HL-60 (cell line): ENCODE measurements at regions not wholly inside any gene's neighbourhood (a gene's known extent, or its start where the extent isn't known, plus 50 kb on each side); places are given as distances from the start of the nearest gene placed in this dataset.

Experiments used
- REST ChIP-seq: IDR thresholded peaks from 2 replicates; pipeline ENCODE4 v1.6.1; 2012; ENCODE audit warnings: low read depth; ENCODE audit not compliant: insufficient replicate concordance
- TF ChIP-seq, protein P1 (sequence below): IDR thresholded peaks from one replicate; pipeline ENCODE4 v1.5.1; 2011; ENCODE audit warnings: low read length, control low read depth, inconsistent platforms; ENCODE audit not compliant: insufficient read depth

DNA sequence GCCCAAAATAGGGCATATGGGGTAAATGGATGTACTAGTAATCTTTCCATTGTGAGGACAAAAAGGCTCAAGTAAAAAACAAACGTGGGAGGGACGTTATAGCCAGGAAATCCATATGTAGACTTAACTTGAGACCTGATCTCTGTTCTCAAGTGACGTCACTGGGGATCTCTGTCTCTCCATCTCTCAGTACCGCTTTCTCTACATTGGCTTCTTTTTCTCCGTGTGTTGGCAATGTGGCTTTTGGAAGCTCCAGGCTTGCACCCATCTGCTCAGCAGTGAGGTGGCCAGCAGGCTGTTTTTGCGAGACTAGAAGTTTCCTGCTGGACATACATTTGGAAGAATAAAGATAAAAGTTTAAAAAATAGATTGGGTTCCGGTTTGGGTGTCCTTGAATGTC is 66.0 kb upstream of the NRXN3 start:
- TF ChIP-seq, protein P1, sequence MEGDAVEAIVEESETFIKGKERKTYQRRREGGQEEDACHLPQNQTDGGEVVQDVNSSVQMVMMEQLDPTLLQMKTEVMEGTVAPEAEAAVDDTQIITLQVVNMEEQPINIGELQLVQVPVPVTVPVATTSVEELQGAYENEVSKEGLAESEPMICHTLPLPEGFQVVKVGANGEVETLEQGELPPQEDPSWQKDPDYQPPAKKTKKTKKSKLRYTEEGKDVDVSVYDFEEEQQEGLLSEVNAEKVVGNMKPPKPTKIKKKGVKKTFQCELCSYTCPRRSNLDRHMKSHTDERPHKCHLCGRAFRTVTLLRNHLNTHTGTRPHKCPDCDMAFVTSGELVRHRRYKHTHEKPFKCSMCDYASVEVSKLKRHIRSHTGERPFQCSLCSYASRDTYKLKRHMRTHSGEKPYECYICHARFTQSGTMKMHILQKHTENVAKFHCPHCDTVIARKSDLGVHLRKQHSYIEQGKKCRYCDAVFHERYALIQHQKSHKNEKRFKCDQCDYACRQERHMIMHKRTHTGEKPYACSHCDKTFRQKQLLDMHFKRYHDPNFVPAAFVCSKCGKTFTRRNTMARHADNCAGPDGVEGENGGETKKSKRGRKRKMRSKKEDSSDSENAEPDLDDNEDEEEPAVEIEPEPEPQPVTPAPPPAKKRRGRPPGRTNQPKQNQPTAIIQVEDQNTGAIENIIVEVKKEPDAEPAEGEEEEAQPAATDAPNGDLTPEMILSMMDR = no peak
- TF ChIP-seq REST = no peak
